ENCODE measurements at regions not wholly inside any gene's neighbourhood (a gene's known extent, or its start where the extent isn't known, plus 50 kb on each side); places are given as distances from the start of the nearest gene placed in this dataset.

- no peaks in the 10 kb centered on the region for H3K36me3 ChIP-seq (ENCODE audit: control insufficient read depth in 3 of 3, insufficient read depth in 2 of 3, low read depth in 1 of 3, low read length in 3 of 3)
- H3K27me3 ChIP-seq (ENCODE audit: control insufficient read depth in 3 of 3, insufficient read depth in 3 of 3, low read length in 3 of 3), result no peaks in the 10 kb centered on the region
- no peak for DNase-seq
- H3K9me3 ChIP-seq (ENCODE audit: control insufficient read depth in 2 of 2, insufficient read depth in 1 of 2, low read depth in 1 of 2, low read length in 1 of 2), result no peaks in the 10 kb centered on the region
- no peaks in the 10 kb centered on the region for H3K4me1 ChIP-seq (ENCODE audit: control insufficient read depth in 3 of 3, insufficient read depth in 2 of 3, low read depth in 1 of 3, low read length in 2 of 3)
- no peak overlapping the region for H3K4me3 ChIP-seq (ENCODE audit: low read depth in 1 of 3, low read length in 3 of 3)
- WGBS, 3 donors, result 87 to 93% (median 88%) methylated on average over 1 of the region's 1 CpG
- no peak overlapping the region for H3K27ac ChIP-seq (ENCODE audit: low read depth in 1 of 3, low read length in 2 of 3)
- no peak for FAIRE-seq
Measured at GRCh38 chr4:159979351-159979750, 876.5 kb downstream of the RAPGEF2 start.

GRCh38 chr4:159979953-159980352 lies 877.1 kb downstream of the RAPGEF2 start:
- H3K27me3 ChIP-seq (ENCODE audit: control insufficient read depth in 3 of 3, insufficient read depth in 3 of 3, low read length in 3 of 3), result no peaks in the 10 kb centered on the region
- no peak overlapping the region for H3K4me3 ChIP-seq (ENCODE audit: low read depth in 1 of 3, low read length in 3 of 3)
- H3K4me1 ChIP-seq (ENCODE audit: control insufficient read depth in 3 of 3, insufficient read depth in 2 of 3, low read depth in 1 of 3, low read length in 2 of 3), result no peaks in the 10 kb centered on the region
- H3K36me3 ChIP-seq (ENCODE audit: control insufficient read depth in 3 of 3, insufficient read depth in 2 of 3, low read depth in 1 of 3, low read length in 3 of 3), result no peaks in the 10 kb centered on the region
- no peak overlapping the region for H3K27ac ChIP-seq (ENCODE audit: low read depth in 1 of 3, low read length in 2 of 3)
- DNase-seq, result no peak
- WGBS, 3 donors, result 67 to 76% (median 69%) methylated on average over 1 of the region's 1 CpG
- no peaks in the 10 kb centered on the region for H3K9me3 ChIP-seq (ENCODE audit: control insufficient read depth in 2 of 2, insufficient read depth in 1 of 2, low read depth in 1 of 2, low read length in 1 of 2)
- FAIRE-seq, result no peak

GRCh38 chr4:159980826-159981468 lies 878.1 kb downstream of the RAPGEF2 start:
- Histone ChIP-seq H3K4me3 (ENCODE audit: low read depth in 1 of 3, low read length in 3 of 3) (no peak overlapping the region), H3K27ac (ENCODE audit: low read depth in 1 of 3, low read length in 2 of 3) (no peak overlapping the region), H3K27me3 (ENCODE audit: control insufficient read depth in 3 of 3, insufficient read depth in 3 of 3, low read length in 3 of 3) (no peaks in the 10 kb centered on the region), H3K4me1 (ENCODE audit: control insufficient read depth in 3 of 3, insufficient read depth in 2 of 3, low read depth in 1 of 3, low read length in 2 of 3) (no peaks in the 10 kb centered on the region), H3K36me3 (ENCODE audit: control insufficient read depth in 3 of 3, insufficient read depth in 2 of 3, low read depth in 1 of 3, low read length in 3 of 3) (no peaks in the 10 kb centered on the region), H3K9me3 (ENCODE audit: control insufficient read depth in 2 of 2, insufficient read depth in 1 of 2, low read depth in 1 of 2, low read length in 1 of 2) (no peaks in the 10 kb centered on the region)
- FAIRE-seq (no peak), DNase-seq (no peak)
- WGBS, 3 donors, result 67 to 74% (median 70%) methylated on average over 3 of the region's 3 CpGs

GRCh38 chr4:159981469-159981856 lies 878.6 kb downstream of the RAPGEF2 start:
- DNase-seq (no peak), FAIRE-seq (no peak)
- Histone ChIP-seq H3K4me3 (ENCODE audit: low read depth in 1 of 3, low read length in 3 of 3) (no peak overlapping the region), H3K9me3 (ENCODE audit: control insufficient read depth in 2 of 2, insufficient read depth in 1 of 2, low read depth in 1 of 2, low read length in 1 of 2) (no peaks in the 10 kb centered on the region), H3K27me3 (ENCODE audit: control insufficient read depth in 3 of 3, insufficient read depth in 3 of 3, low read length in 3 of 3) (no peaks in the 10 kb centered on the region), H3K27ac (ENCODE audit: low read depth in 1 of 3, low read length in 2 of 3) (no peak overlapping the region), H3K36me3 (ENCODE audit: control insufficient read depth in 3 of 3, insufficient read depth in 2 of 3, low read depth in 1 of 3, low read length in 3 of 3) (no peaks in the 10 kb centered on the region), H3K4me1 (ENCODE audit: control insufficient read depth in 3 of 3, insufficient read depth in 2 of 3, low read depth in 1 of 3, low read length in 2 of 3) (no peaks in the 10 kb centered on the region)

- H3K4me3 ChIP-seq (ENCODE audit: low read depth in 1 of 3, low read length in 3 of 3), result no peak overlapping the region
- no peaks in the 10 kb centered on the region for H3K27me3 ChIP-seq (ENCODE audit: control insufficient read depth in 3 of 3, insufficient read depth in 3 of 3, low read length in 3 of 3)
- DNase-seq (no peak), FAIRE-seq (no peak)
- no peak overlapping the region for H3K27ac ChIP-seq (ENCODE audit: low read depth in 1 of 3, low read length in 2 of 3)
- no peaks in the 10 kb centered on the region for H3K36me3 ChIP-seq (ENCODE audit: control insufficient read depth in 3 of 3, insufficient read depth in 2 of 3, low read depth in 1 of 3, low read length in 3 of 3)
- no peaks in the 10 kb centered on the region for H3K4me1 ChIP-seq (ENCODE audit: control insufficient read depth in 3 of 3, insufficient read depth in 2 of 3, low read depth in 1 of 3, low read length in 2 of 3)
- no peaks in the 10 kb centered on the region for H3K9me3 ChIP-seq (ENCODE audit: control insufficient read depth in 2 of 2, insufficient read depth in 1 of 2, low read depth in 1 of 2, low read length in 1 of 2)
Measured at GRCh38 chr4:159983082-159983481, 880.2 kb downstream of the RAPGEF2 start.

- Histone ChIP-seq H3K27me3 (ENCODE audit: control insufficient read depth in 3 of 3, insufficient read depth in 3 of 3, low read length in 3 of 3) (no peaks in the 10 kb centered on the region), H3K9me3 (ENCODE audit: control insufficient read depth in 2 of 2, insufficient read depth in 1 of 2, low read depth in 1 of 2, low read length in 1 of 2) (peaks cover 0 to 2% of the 10 kb centered on the region in 2 donors), H3K36me3 (ENCODE audit: control insufficient read depth in 3 of 3, insufficient read depth in 2 of 3, low read depth in 1 of 3, low read length in 3 of 3) (no peaks in the 10 kb centered on the region), H3K27ac (ENCODE audit: low read depth in 1 of 3, low read length in 2 of 3) (no peak overlapping the region), H3K4me3 (ENCODE audit: low read depth in 1 of 3, low read length in 3 of 3) (no peak overlapping the region), H3K4me1 (ENCODE audit: control insufficient read depth in 3 of 3, insufficient read depth in 2 of 3, low read depth in 1 of 3, low read length in 2 of 3) (no peaks in the 10 kb centered on the region)
- FAIRE-seq (no peak), DNase-seq (no peak)
- 87 to 91% (median 88%) methylated on average over 1 of the region's 1 CpG for WGBS, 3 donors
Measured at GRCh38 chr4:160009656-160010493, 907.0 kb downstream of the RAPGEF2 start.

- H3K4me3 ChIP-seq (ENCODE audit: low read depth in 1 of 3, low read length in 3 of 3), result no peak overlapping the region
- H3K27ac ChIP-seq (ENCODE audit: low read depth in 1 of 3, low read length in 2 of 3), result no peak overlapping the region
- no peaks in the 10 kb centered on the region for H3K36me3 ChIP-seq (ENCODE audit: control insufficient read depth in 3 of 3, insufficient read depth in 2 of 3, low read depth in 1 of 3, low read length in 3 of 3)
- no peak for FAIRE-seq
- peak in 1 of 2 donors; percentile 4 for DNase-seq
- no peaks in the 10 kb centered on the region for H3K4me1 ChIP-seq (ENCODE audit: control insufficient read depth in 3 of 3, insufficient read depth in 2 of 3, low read depth in 1 of 3, low read length in 2 of 3)
- no peaks in the 10 kb centered on the region for H3K27me3 ChIP-seq (ENCODE audit: control insufficient read depth in 3 of 3, insufficient read depth in 3 of 3, low read length in 3 of 3)
- no peaks in the 10 kb centered on the region for H3K9me3 ChIP-seq (ENCODE audit: control insufficient read depth in 2 of 2, insufficient read depth in 1 of 2, low read depth in 1 of 2, low read length in 1 of 2)
- WGBS, 3 donors, result 49 to 69% (median 59%) methylated on average over 2 of the region's 2 CpGs
Measured at GRCh38 chr4:160019936-160020335, 917.1 kb downstream of the RAPGEF2 start.

- 58 to 78% (median 68%) methylated on average over 3 of the region's 3 CpGs for WGBS, 3 donors
- H3K27ac ChIP-seq (ENCODE audit: low read depth in 1 of 3, low read length in 2 of 3), result no peak overlapping the region
- DNase-seq (no peak), FAIRE-seq (no peak)
- H3K36me3 ChIP-seq (ENCODE audit: control insufficient read depth in 3 of 3, insufficient read depth in 2 of 3, low read depth in 1 of 3, low read length in 3 of 3), result no peaks in the 10 kb centered on the region
- H3K27me3 ChIP-seq (ENCODE audit: control insufficient read depth in 3 of 3, insufficient read depth in 3 of 3, low read length in 3 of 3), result no peaks in the 10 kb centered on the region
- H3K4me1 ChIP-seq (ENCODE audit: control insufficient read depth in 3 of 3, insufficient read depth in 2 of 3, low read depth in 1 of 3, low read length in 2 of 3), result no peaks in the 10 kb centered on the region
- no peaks in the 10 kb centered on the region for H3K9me3 ChIP-seq (ENCODE audit: control insufficient read depth in 2 of 2, insufficient read depth in 1 of 2, low read depth in 1 of 2, low read length in 1 of 2)
- no peak overlapping the region for H3K4me3 ChIP-seq (ENCODE audit: low read depth in 1 of 3, low read length in 3 of 3)
Measured at GRCh38 chr4:160020804-160021203, 917.9 kb downstream of the RAPGEF2 start.
